SIG-M5 treated with dmso at 0.1 percent for 504 hours (cell line): ENCODE measurements at regions not wholly inside any gene's neighbourhood (a gene's known extent, or its start where the extent isn't known, plus 50 kb on each side); places are given as distances from the start of the nearest gene placed in this dataset.
"Not testable (repeated sequence)": the region's sequence is repeated elsewhere in the genome, so short reads cannot be mapped to it uniquely, and the experiment has no call there.

Source experiments
- DNase-seq: peaks from one replicate; lab custom pipeline; 2025; ENCODE audit not compliant: unreplicated experiment; lab: John Stamatoyannopoulos, UW

GRCh38 chr11:69869311-69869939 is 50.2 kb upstream of the FGF3 start:
- DNase-seq, result no peak

- no peak for DNase-seq
Observed at GRCh38 chr11:69870766-69871165, 51.5 kb upstream of the FGF3 start.

GRCh38 chr11:69873166-69874077 is 54.2 kb upstream of the FGF3 start:
- no peak for DNase-seq

GRCh38 chr11:69874178-69874983 is 55.2 kb upstream of the FGF3 start:
- DNase-seq, result no peak

GRCh38 chr11:69874984-69875624 is 55.9 kb upstream of the FGF3 start:
- DNase-seq, result no peak

GRCh38 chr11:69876013-69876412 is 56.8 kb upstream of the FGF3 start:
- DNase-seq, result no peak

- no peak for DNase-seq
Observed at GRCh38 chr11:69877235-69877634, 58.0 kb upstream of the FGF3 start.

GRCh38 chr11:69877704-69878103 is 58.5 kb upstream of the FGF3 start:
- not testable (repeated sequence) for DNase-seq

GRCh38 chr11:69878144-69878883 is 59.1 kb upstream of the FGF3 start:
- DNase-seq, result no peak

- no peak for DNase-seq
Observed at GRCh38 chr11:69878927-69879728, 59.9 kb upstream of the FGF3 start.

- no peak for DNase-seq
Observed at GRCh38 chr11:69879729-69880005, 60.5 kb upstream of the FGF3 start.

GRCh38 chr11:69880041-69880825 is 61.0 kb upstream of the FGF3 start:
- DNase-seq, result no peak

- DNase-seq, result no peak
Observed at GRCh38 chr11:69880826-69881445, 61.7 kb upstream of the FGF3 start.

- no peak for DNase-seq
Observed at GRCh38 chr11:69881467-69882269, 62.5 kb upstream of the FGF3 start.

- DNase-seq, result no peak
Observed at GRCh38 chr11:69882270-69882608, 63.0 kb upstream of the FGF3 start.

- DNase-seq, result no peak
Observed at GRCh38 chr11:69883292-69884255, 64.4 kb upstream of the FGF3 start.

- DNase-seq, result no peak
Observed at GRCh38 chr11:69884286-69884685, 65.1 kb upstream of the FGF3 start.
